Cortex of kidney (tissue), 1 donor: ENCODE measurements at regions not wholly inside any gene's neighbourhood (a gene's known extent, or its start where the extent isn't known, plus 50 kb on each side); places are given as distances from the start of the nearest gene placed in this dataset.
"Not testable (repeated sequence)": the region's sequence is repeated elsewhere in the genome, so short reads cannot be mapped to it uniquely, and the experiment has no call there.

Source experiments
- DNase-seq: peaks from one replicate; lab custom pipeline; 2025; lab: John Stamatoyannopoulos, UW

GRCh38 chr2:43013821-43014345, 212.5 kb downstream of the ZFP36L2 start:
- no peak for DNase-seq

- DNase-seq = no peak
These were observed 213.4 kb downstream of the ZFP36L2 start for GRCh38 chr2:43012966-43013365.

GRCh38 chr2:43011158-43011491, 215.3 kb downstream of the ZFP36L2 start:
- no peak for DNase-seq

- no peak for DNase-seq
These were observed 215.8 kb downstream of the ZFP36L2 start for GRCh38 chr2:43010438-43011157.

- DNase-seq = no peak
These were observed 217.0 kb downstream of the ZFP36L2 start for GRCh38 chr2:43009448-43009847.

GRCh38 chr2:43008388-43008787, 216.0 kb upstream of the HAAO start:
- DNase-seq = no peak

- no peak for DNase-seq
These were observed 215.5 kb upstream of the HAAO start for GRCh38 chr2:43007901-43008300.

- no peak for DNase-seq
These were observed 214.6 kb upstream of the HAAO start for GRCh38 chr2:43006834-43007543.

- DNase-seq = no peak
These were observed 213.8 kb upstream of the HAAO start for GRCh38 chr2:43005975-43006833.

- no peak for DNase-seq
These were observed 213.0 kb upstream of the HAAO start for GRCh38 chr2:43005245-43005974.

- no peak for DNase-seq
These were observed 212.5 kb upstream of the HAAO start for GRCh38 chr2:43004879-43005244.

- DNase-seq = not testable (repeated sequence)
These were observed 211.9 kb upstream of the HAAO start for GRCh38 chr2:43004126-43004865.

- no peak for DNase-seq
These were observed 211.3 kb upstream of the HAAO start for GRCh38 chr2:43003702-43004101.

- no peak for DNase-seq
These were observed 209.5 kb upstream of the HAAO start for GRCh38 chr2:43001787-43002468.

GRCh38 chr2:43001055-43001378, 208.6 kb upstream of the HAAO start:
- no peak for DNase-seq

GRCh38 chr2:43000242-43001054, 208.1 kb upstream of the HAAO start:
- no peak for DNase-seq

- no peak for DNase-seq
These were observed 207.5 kb upstream of the HAAO start for GRCh38 chr2:42999856-43000241.

- DNase-seq = no peak
These were observed 207.0 kb upstream of the HAAO start for GRCh38 chr2:42999391-42999841.

GRCh38 chr2:42998721-42999120, 206.3 kb upstream of the HAAO start:
- DNase-seq = no peak

- DNase-seq = no peak
These were observed 204.1 kb upstream of the HAAO start for GRCh38 chr2:42996528-42996927.
